Loucy (cell line): ENCODE measurements at regions not wholly inside any gene's neighbourhood (a gene's known extent, or its start where the extent isn't known, plus 50 kb on each side); places are given as distances from the start of the nearest gene placed in this dataset.

Experiments used
- H2AFZ ChIP-seq: fragments of 200-600 bp; sonication (generic); 2 replicates; pipeline ENCODE4 v1.6.0; 2016; ENCODE audit warnings: antibody characterized with exemption, mild to moderate bottlenecking, low read length, moderate library complexity
- H3F3A ChIP-seq: fragments of 200-600 bp; 2 replicates; pipeline ENCODE4 v1.6.0; 2016; ENCODE audit warnings: antibody characterized with exemption, low read depth, mild to moderate bottlenecking
- H3K27me3 ChIP-seq: fragments of 200-600 bp; sonication (generic); 2 replicates; pipeline ENCODE4 v1.6.1; 2014; ENCODE audit warnings: low read length, mild to moderate bottlenecking; ENCODE audit not compliant: insufficient read depth, poor library complexity, severe bottlenecking
- H3K36me3 ChIP-seq: fragments of 200-600 bp; sonication (generic); 2 replicates; pipeline ENCODE4 v1.6.1; 2016; ENCODE audit warnings: low read length; ENCODE audit not compliant: insufficient read depth
- H3K4me1 ChIP-seq: fragments of 200-600 bp; sonication (generic); 2 replicates; pipeline ENCODE4 v1.5.1; 2014; ENCODE audit warnings: low read length, mild to moderate bottlenecking; ENCODE audit not compliant: insufficient read depth, poor library complexity, severe bottlenecking
- H3K4me2 ChIP-seq: fragments of 200-600 bp; sonication (generic); 2 replicates; pipeline ENCODE4 v1.6.0; 2014; ENCODE audit warnings: antibody characterized with exemption, low read length, low read depth, mild to moderate bottlenecking; ENCODE audit not compliant: poor library complexity, severe bottlenecking
- H3K4me3 ChIP-seq: fragments of 200-600 bp; sonication (generic); 2 replicates; pipeline ENCODE4 v1.5.1; 2014; ENCODE audit warnings: low read length, mild to moderate bottlenecking, mixed read lengths; ENCODE audit not compliant: poor library complexity, severe bottlenecking
- H3K79me2 ChIP-seq: fragments of 200-600 bp; sonication (generic); 2 replicates; pipeline ENCODE4 v1.6.1; 2014; ENCODE audit warnings: low read length; ENCODE audit not compliant: insufficient read depth
- H3K9ac ChIP-seq: fragments of 200-600 bp; sonication (generic); 2 replicates; pipeline ENCODE4 v1.6.0; 2014; ENCODE audit warnings: mild to moderate bottlenecking, low read depth, low read length, moderate library complexity; ENCODE audit not compliant: poor library complexity, severe bottlenecking
- H3K9me2 ChIP-seq: fragments of 200-600 bp; sonication (generic); replicated peaks from 2 replicates; pipeline ENCODE4 v1.6.1; 2016; ENCODE audit warnings: low read depth, low read length, mixed read lengths
- H3K9me3 ChIP-seq: fragments of 200-600 bp; sonication (generic); 2 replicates; pipeline ENCODE4 v1.6.1; 2014; ENCODE audit warnings: mild to moderate bottlenecking, antibody characterized with exemption, low read length, low read depth; ENCODE audit not compliant: insufficient read depth
- H4K20me1 ChIP-seq: fragments of 200-600 bp; sonication (generic); 2 replicates; pipeline ENCODE4 v1.6.0; 2014; ENCODE audit warnings: antibody characterized with exemption, low read length, mild to moderate bottlenecking; ENCODE audit not compliant: insufficient read depth, poor library complexity, severe bottlenecking
- EZH2phosphoT487 ChIP-seq: fragments of 200-600 bp; IDR thresholded peaks from 2 replicates; pipeline ENCODE4 v1.6.1; 2018; ENCODE audit warnings: antibody characterized with exemption, mild to moderate bottlenecking, moderate library complexity, borderline replicate concordance
- TF ChIP-seq, protein P1 (sequence below): fragments of 200-600 bp; sonication (generic); conservative IDR thresholded peaks from 2 replicates; pipeline ENCODE4 v1.5.1; 2014; ENCODE audit warnings: mild to moderate bottlenecking, antibody characterized with exemption, low read length

- Histone ChIP-seq H4K20me1 (no peaks in the 10 kb centered on the region), H3K9me2 (no peaks in the 10 kb centered on the region), H3K9ac (no peak overlapping the region), H3K4me3 (no peak overlapping the region), H3K27me3 (no peaks in the 10 kb centered on the region), H3K36me3 (no peaks in the 10 kb centered on the region), H3K79me2 (no peaks in the 10 kb centered on the region), H3K4me2 (no peak overlapping the region), H3K9me3 (no peaks in the 10 kb centered on the region), H3K4me1 (no peaks in the 10 kb centered on the region), H3F3A (no peaks in the 10 kb centered on the region), H2AFZ (no peak overlapping the region)
- no peak for TF ChIP-seq EZH2phosphoT487
- TF ChIP-seq, protein P1, sequence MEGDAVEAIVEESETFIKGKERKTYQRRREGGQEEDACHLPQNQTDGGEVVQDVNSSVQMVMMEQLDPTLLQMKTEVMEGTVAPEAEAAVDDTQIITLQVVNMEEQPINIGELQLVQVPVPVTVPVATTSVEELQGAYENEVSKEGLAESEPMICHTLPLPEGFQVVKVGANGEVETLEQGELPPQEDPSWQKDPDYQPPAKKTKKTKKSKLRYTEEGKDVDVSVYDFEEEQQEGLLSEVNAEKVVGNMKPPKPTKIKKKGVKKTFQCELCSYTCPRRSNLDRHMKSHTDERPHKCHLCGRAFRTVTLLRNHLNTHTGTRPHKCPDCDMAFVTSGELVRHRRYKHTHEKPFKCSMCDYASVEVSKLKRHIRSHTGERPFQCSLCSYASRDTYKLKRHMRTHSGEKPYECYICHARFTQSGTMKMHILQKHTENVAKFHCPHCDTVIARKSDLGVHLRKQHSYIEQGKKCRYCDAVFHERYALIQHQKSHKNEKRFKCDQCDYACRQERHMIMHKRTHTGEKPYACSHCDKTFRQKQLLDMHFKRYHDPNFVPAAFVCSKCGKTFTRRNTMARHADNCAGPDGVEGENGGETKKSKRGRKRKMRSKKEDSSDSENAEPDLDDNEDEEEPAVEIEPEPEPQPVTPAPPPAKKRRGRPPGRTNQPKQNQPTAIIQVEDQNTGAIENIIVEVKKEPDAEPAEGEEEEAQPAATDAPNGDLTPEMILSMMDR = no peak
These were observed 58.8 kb downstream of the SPRY1 start for GRCh38 chr4:123455360-123455759.

GRCh38 chr4:123462007-123462406 is 65.4 kb downstream of the SPRY1 start:
- H2AFZ ChIP-seq = no peak overlapping the region
- H4K20me1 ChIP-seq = no peaks in the 10 kb centered on the region
- no peak overlapping the region for H3K4me3 ChIP-seq
- H3K4me2 ChIP-seq = no peak overlapping the region
- H3K4me1 ChIP-seq = no peaks in the 10 kb centered on the region
- no peaks in the 10 kb centered on the region for H3K9me3 ChIP-seq
- TF ChIP-seq, protein P1 = no peak
- no peak for TF ChIP-seq EZH2phosphoT487
- no peaks in the 10 kb centered on the region for H3K27me3 ChIP-seq
- no peaks in the 10 kb centered on the region for H3K9me2 ChIP-seq
- no peaks in the 10 kb centered on the region for H3K36me3 ChIP-seq
- no peaks in the 10 kb centered on the region for H3K79me2 ChIP-seq
- no peaks in the 10 kb centered on the region for H3F3A ChIP-seq
- no peak overlapping the region for H3K9ac ChIP-seq

GRCh38 chr4:123463869-123464268 is 67.3 kb downstream of the SPRY1 start:
- no peaks in the 10 kb centered on the region for H3K36me3 ChIP-seq
- no peaks in the 10 kb centered on the region for H3K27me3 ChIP-seq
- H2AFZ ChIP-seq = no peak overlapping the region
- no peak overlapping the region for H3K9ac ChIP-seq
- H3K9me2 ChIP-seq = no peaks in the 10 kb centered on the region
- no peaks in the 10 kb centered on the region for H3K79me2 ChIP-seq
- no peaks in the 10 kb centered on the region for H3K9me3 ChIP-seq
- TF ChIP-seq, protein P1 = no peak
- TF ChIP-seq EZH2phosphoT487 = no peak
- no peak overlapping the region for H3K4me3 ChIP-seq
- H3K4me1 ChIP-seq = no peaks in the 10 kb centered on the region
- H3F3A ChIP-seq = no peaks in the 10 kb centered on the region
- no peaks in the 10 kb centered on the region for H4K20me1 ChIP-seq
- no peak overlapping the region for H3K4me2 ChIP-seq
